ENCODE measurements at regions not wholly inside any gene's neighbourhood (a gene's known extent, or its start where the extent isn't known, plus 50 kb on each side); places are given as distances from the start of the nearest gene placed in this dataset.

DNA sequence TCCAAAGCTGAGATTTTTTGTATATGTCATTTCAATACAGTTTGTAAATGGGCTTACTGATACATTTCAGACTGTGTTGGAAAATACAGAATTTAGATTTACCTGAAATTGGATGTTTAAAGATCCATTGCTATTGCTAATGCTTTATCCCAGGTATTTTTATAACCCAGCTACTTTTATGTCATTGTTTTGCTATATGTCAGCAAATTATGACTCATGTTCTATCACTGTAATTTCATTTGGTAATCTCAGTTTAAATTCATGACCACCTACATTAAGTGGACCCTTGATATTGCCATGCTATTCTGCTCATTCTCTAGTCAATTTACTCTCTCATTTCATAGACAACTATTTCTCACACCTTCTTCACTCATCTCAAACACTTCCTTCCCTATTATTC, 281.2 kb downstream of the IPO8 start:
- Histone ChIP-seq H3K4me1 (ENCODE audit: low read length) (no peaks in the 10 kb centered on the region), H3K9me3 (ENCODE audit: insufficient read depth, low read length) (no peaks in the 10 kb centered on the region), H3K9ac (ENCODE audit: low read length) (no peak overlapping the region), H2AFZ (ENCODE audit: low read depth, low read length) (no peak overlapping the region), H3K27me3 (ENCODE audit: low read depth, low read length) (no peaks in the 10 kb centered on the region), H3K36me3 (replicated peaks; ENCODE audit: low read depth, low read length) (no peaks in the 10 kb centered on the region), H4K20me1 (ENCODE audit: insufficient read depth, low read length) (no peaks in the 10 kb centered on the region), H3K27ac (ENCODE audit: low read length) (no peak overlapping the region), H3K79me2 (ENCODE audit: low read length) (no peaks in the 10 kb centered on the region), H3K4me2 (ENCODE audit: low read length) (no peak overlapping the region), H3K4me3 (ENCODE audit: low read length) (no peak overlapping the region)
- TF ChIP-seq, protein P1, sequence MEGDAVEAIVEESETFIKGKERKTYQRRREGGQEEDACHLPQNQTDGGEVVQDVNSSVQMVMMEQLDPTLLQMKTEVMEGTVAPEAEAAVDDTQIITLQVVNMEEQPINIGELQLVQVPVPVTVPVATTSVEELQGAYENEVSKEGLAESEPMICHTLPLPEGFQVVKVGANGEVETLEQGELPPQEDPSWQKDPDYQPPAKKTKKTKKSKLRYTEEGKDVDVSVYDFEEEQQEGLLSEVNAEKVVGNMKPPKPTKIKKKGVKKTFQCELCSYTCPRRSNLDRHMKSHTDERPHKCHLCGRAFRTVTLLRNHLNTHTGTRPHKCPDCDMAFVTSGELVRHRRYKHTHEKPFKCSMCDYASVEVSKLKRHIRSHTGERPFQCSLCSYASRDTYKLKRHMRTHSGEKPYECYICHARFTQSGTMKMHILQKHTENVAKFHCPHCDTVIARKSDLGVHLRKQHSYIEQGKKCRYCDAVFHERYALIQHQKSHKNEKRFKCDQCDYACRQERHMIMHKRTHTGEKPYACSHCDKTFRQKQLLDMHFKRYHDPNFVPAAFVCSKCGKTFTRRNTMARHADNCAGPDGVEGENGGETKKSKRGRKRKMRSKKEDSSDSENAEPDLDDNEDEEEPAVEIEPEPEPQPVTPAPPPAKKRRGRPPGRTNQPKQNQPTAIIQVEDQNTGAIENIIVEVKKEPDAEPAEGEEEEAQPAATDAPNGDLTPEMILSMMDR (IDR thresholded peaks at IDR 0.05; ENCODE audit: low read depth, low read length), result no peak
- no peak for TF ChIP-seq EZH2phosphoT487 (IDR thresholded peaks at IDR 0.05; ENCODE audit: low read depth)

DNA sequence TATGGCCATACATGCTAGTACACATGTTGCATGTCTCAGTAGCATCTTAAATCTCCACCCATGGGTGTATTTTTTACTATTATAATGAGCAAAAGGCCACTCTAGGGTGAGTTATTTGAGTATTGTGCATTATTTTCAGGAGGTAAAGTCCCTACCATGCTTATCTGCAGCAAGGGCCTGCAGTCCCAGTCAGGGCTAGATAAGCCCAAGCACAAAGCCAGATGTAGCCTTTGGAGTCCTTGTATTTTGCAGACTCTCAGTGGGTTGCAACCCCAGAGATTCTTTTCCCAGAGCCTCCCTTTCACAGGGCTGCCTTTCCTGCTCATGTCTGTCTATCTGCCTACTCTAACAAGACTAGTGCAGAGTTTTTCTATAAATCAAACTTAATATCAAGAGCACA, 295.3 kb downstream of the IPO8 start:
- Histone ChIP-seq H4K20me1 (ENCODE audit: insufficient read depth, low read length) (no peaks in the 10 kb centered on the region), H3K36me3 (replicated peaks; ENCODE audit: low read depth, low read length) (no peaks in the 10 kb centered on the region), H3K79me2 (ENCODE audit: low read length) (no peaks in the 10 kb centered on the region), H3K9me3 (ENCODE audit: insufficient read depth, low read length) (no peaks in the 10 kb centered on the region), H3K27ac (ENCODE audit: low read length) (no peak overlapping the region), H3K4me1 (ENCODE audit: low read length) (no peaks in the 10 kb centered on the region), H3K27me3 (ENCODE audit: low read depth, low read length) (no peaks in the 10 kb centered on the region), H3K4me3 (ENCODE audit: low read length) (no peak overlapping the region), H2AFZ (ENCODE audit: low read depth, low read length) (no peak overlapping the region), H3K9ac (ENCODE audit: low read length) (no peak overlapping the region), H3K4me2 (ENCODE audit: low read length) (no peak overlapping the region)
- TF ChIP-seq EZH2phosphoT487 (IDR thresholded peaks at IDR 0.05; ENCODE audit: low read depth), result no peak
- TF ChIP-seq, protein P1 (IDR thresholded peaks at IDR 0.05; ENCODE audit: low read depth, low read length), result no peak

DNA sequence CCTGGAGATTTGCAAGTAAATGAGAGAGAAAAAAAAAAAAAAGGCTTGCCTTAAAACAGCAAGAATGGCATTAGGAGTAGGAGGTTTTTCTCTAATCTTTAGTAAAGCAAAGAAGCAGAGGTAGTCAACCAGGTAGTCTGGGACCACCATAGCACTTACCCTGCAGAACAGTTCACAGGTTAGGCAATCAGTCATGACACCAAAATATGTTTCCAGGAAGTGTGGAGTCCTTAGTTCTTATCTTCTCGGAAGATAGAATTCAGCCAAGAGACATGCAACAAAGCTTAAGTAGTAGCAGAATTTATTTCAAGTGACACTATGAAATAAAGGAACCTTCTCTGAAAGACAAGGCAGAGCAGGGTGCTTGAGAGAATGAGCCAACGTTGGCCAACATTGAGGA, 295.8 kb downstream of the IPO8 start:
- Histone ChIP-seq H3K36me3 (replicated peaks; ENCODE audit: low read depth, low read length) (no peaks in the 10 kb centered on the region), H3K27me3 (ENCODE audit: low read depth, low read length) (no peaks in the 10 kb centered on the region), H2AFZ (ENCODE audit: low read depth, low read length) (no peak overlapping the region), H3K9me3 (ENCODE audit: insufficient read depth, low read length) (no peaks in the 10 kb centered on the region), H3K4me3 (ENCODE audit: low read length) (no peak overlapping the region), H3K4me1 (ENCODE audit: low read length) (no peaks in the 10 kb centered on the region), H3K79me2 (ENCODE audit: low read length) (no peaks in the 10 kb centered on the region), H3K4me2 (ENCODE audit: low read length) (no peak overlapping the region), H4K20me1 (ENCODE audit: insufficient read depth, low read length) (no peaks in the 10 kb centered on the region), H3K27ac (ENCODE audit: low read length) (no peak overlapping the region), H3K9ac (ENCODE audit: low read length) (no peak overlapping the region)
- TF ChIP-seq EZH2phosphoT487 (IDR thresholded peaks at IDR 0.05; ENCODE audit: low read depth), result no peak
- TF ChIP-seq, protein P1 (IDR thresholded peaks at IDR 0.05; ENCODE audit: low read depth, low read length), result no peak

DNA sequence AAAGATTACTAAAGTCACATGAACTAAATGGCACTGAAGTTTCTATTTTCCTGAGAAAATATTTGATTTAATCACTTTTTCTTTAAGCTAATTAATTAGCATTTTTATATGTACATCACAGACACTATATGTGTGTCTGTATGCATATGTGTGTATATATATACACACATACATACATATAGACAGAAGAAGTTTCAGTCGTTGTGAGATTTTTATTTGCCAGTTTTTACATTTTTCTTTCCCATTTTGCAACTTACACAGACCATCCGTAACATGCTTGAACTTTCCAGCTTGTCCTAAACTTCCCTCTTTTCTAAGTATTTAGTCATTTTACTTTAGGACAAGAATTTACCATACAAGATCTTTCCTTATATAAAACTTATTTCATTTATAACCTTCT, 299.1 kb downstream of the IPO8 start:
- no peak overlapping the region for H3K4me3 ChIP-seq (ENCODE audit: low read length)
- no peaks in the 10 kb centered on the region for H3K79me2 ChIP-seq (ENCODE audit: low read length)
- H3K9ac ChIP-seq (ENCODE audit: low read length), result no peak overlapping the region
- H3K36me3 ChIP-seq (replicated peaks; ENCODE audit: low read depth, low read length), result no peaks in the 10 kb centered on the region
- no peaks in the 10 kb centered on the region for H4K20me1 ChIP-seq (ENCODE audit: insufficient read depth, low read length)
- TF ChIP-seq, protein P1 (IDR thresholded peaks at IDR 0.05; ENCODE audit: low read depth, low read length), result no peak
- no peak for TF ChIP-seq EZH2phosphoT487 (IDR thresholded peaks at IDR 0.05; ENCODE audit: low read depth)
- no peak overlapping the region for H3K27ac ChIP-seq (ENCODE audit: low read length)
- no peaks in the 10 kb centered on the region for H3K27me3 ChIP-seq (ENCODE audit: low read depth, low read length)
- no peak overlapping the region for H3K4me2 ChIP-seq (ENCODE audit: low read length)
- 0 out of 2 replicates have a peak, but pooled peaks cover 5% of the 10 kb centered on the region for H3K9me3 ChIP-seq (ENCODE audit: insufficient read depth, low read length)
- H2AFZ ChIP-seq (ENCODE audit: low read depth, low read length), result no peak overlapping the region
- H3K4me1 ChIP-seq (ENCODE audit: low read length), result no peaks in the 10 kb centered on the region

All from OCI-LY3 (cell line).